ENCODE measurements at regions not wholly inside any gene's neighbourhood (a gene's known extent, or its start where the extent isn't known, plus 50 kb on each side); places are given as distances from the start of the nearest gene placed in this dataset.
"Not testable (repeated sequence)": the region's sequence is repeated elsewhere in the genome, so short reads cannot be mapped to it uniquely, and the experiment has no call there.

GRCh38 chr2:65568656-65569440 lies 136.4 kb upstream of the SPRED2 start:
- TF ChIP-seq CTCF, POLR2A (IDR thresholded peaks at IDR 0.05): not testable (repeated sequence)
